Muscle layer of duodenum (tissue), 2 donors: ENCODE measurements at regions not wholly inside any gene's neighbourhood (a gene's known extent, or its start where the extent isn't known, plus 50 kb on each side); places are given as distances from the start of the nearest gene placed in this dataset.
"Not testable (repeated sequence)": the region's sequence is repeated elsewhere in the genome, so short reads cannot be mapped to it uniquely, and the experiment has no call there.

ENCODE experiments used
- H3K27ac ChIP-seq: one replicate; pipeline ENCODE4 v1.7.0; 2013; ENCODE audit warnings: mild to moderate bottlenecking, low read length
- H3K27me3 ChIP-seq: one replicate; pipeline ENCODE4 v1.7.0; 2013; ENCODE audit warnings: low read depth, mild to moderate bottlenecking, control low read depth, low read length
- H3K36me3 ChIP-seq, 2 donors: one replicate each; pipeline ENCODE4 v1.7.0; 2013; ENCODE audit warnings: low read length in 2 of 2, control low read depth in 1 of 2, mild to moderate bottlenecking in 1 of 2; ENCODE audit not compliant: insufficient read depth in 2 of 2, control insufficient read depth in 1 of 2
- H3K4me1 ChIP-seq, 2 donors: one replicate each; pipeline ENCODE4 v1.7.0; 2013; ENCODE audit warnings: low read length in 2 of 2, mild to moderate bottlenecking in 2 of 2, control low read depth in 1 of 2, moderate library complexity in 1 of 2; ENCODE audit not compliant: insufficient read depth in 2 of 2, control insufficient read depth in 1 of 2
- H3K4me3 ChIP-seq, 2 donors: one replicate each; pipeline ENCODE4 v1.7.0; 2013; ENCODE audit warnings: low read length in 2 of 2, low read depth in 1 of 2, mild to moderate bottlenecking in 1 of 2
- H3K9me3 ChIP-seq, 2 donors: one replicate each; pipeline ENCODE4 v1.7.0; 2013; ENCODE audit warnings: low read length in 2 of 2, control low read depth in 1 of 2, mild to moderate bottlenecking in 1 of 2; ENCODE audit not compliant: control insufficient read depth in 1 of 2
- donor health status: healthy.

- H3K36me3 ChIP-seq = not testable (repeated sequence)
These were observed 569.0 kb downstream of the GOLGA6L6 start for GRCh38 chr15:19972582-19972981.

GRCh38 chr15:19965574-19965973, 576.0 kb downstream of the GOLGA6L6 start:
- H3K9me3 ChIP-seq, H3K36me3 ChIP-seq: not testable (repeated sequence)

More at GRCh38 chr15:19972582-19972981, 569.0 kb downstream of the GOLGA6L6 start:
- not testable (repeated sequence) for H3K9me3 ChIP-seq, H3K27me3 ChIP-seq, H3K4me1 ChIP-seq, H3K4me3 ChIP-seq, H3K27ac ChIP-seq

GRCh38 chr15:19964480-19964879, 577.1 kb downstream of the GOLGA6L6 start:
- not testable (repeated sequence) for H3K4me1 ChIP-seq, H3K27me3 ChIP-seq, H3K36me3 ChIP-seq, H3K4me3 ChIP-seq, H3K27ac ChIP-seq, H3K9me3 ChIP-seq

More at GRCh38 chr15:19965574-19965973, 576.0 kb downstream of the GOLGA6L6 start:
- H3K4me3 ChIP-seq, H3K4me1 ChIP-seq, H3K27ac ChIP-seq, H3K27me3 ChIP-seq: not testable (repeated sequence)

GRCh38 chr15:19956124-19956796, 585.3 kb downstream of the GOLGA6L6 start:
- Histone ChIP-seq H3K36me3 (no peaks in the 10 kb centered on the region), H3K27me3 (no peaks in the 10 kb centered on the region), H3K9me3 (peaks cover 0 to 3% of the 10 kb centered on the region in 2 donors), H3K4me3 (no peak overlapping the region), H3K4me1 (no peaks in the 10 kb centered on the region), H3K27ac (no peak overlapping the region)

GRCh38 chr15:19944261-19944888, 597.2 kb downstream of the GOLGA6L6 start:
- H3K9me3 ChIP-seq = peaks cover 0 to 2% of the 10 kb centered on the region in 2 donors
- H3K4me1 ChIP-seq = no peaks in the 10 kb centered on the region
- no peak overlapping the region for H3K4me3 ChIP-seq
- no peaks in the 10 kb centered on the region for H3K36me3 ChIP-seq
- no peak overlapping the region for H3K27ac ChIP-seq
- H3K27me3 ChIP-seq = no peaks in the 10 kb centered on the region

GRCh38 chr15:19943515-19943914, 598.1 kb downstream of the GOLGA6L6 start:
- no peaks in the 10 kb centered on the region for H3K4me1 ChIP-seq
- no peaks in the 10 kb centered on the region for H3K36me3 ChIP-seq
- H3K4me3 ChIP-seq = no peak overlapping the region
- no peak overlapping the region for H3K27ac ChIP-seq
- H3K27me3 ChIP-seq = no peaks in the 10 kb centered on the region
- no peaks in the 10 kb centered on the region for H3K9me3 ChIP-seq

- H3K36me3 ChIP-seq, H3K9me3 ChIP-seq, H3K4me3 ChIP-seq, H3K27ac ChIP-seq, H3K27me3 ChIP-seq, H3K4me1 ChIP-seq: not testable (repeated sequence)
These were observed 638.3 kb downstream of the GOLGA6L6 start for GRCh38 chr15:19903281-19903680.

- not testable (repeated sequence) for H3K9me3 ChIP-seq, H3K27ac ChIP-seq, H3K4me3 ChIP-seq, H3K36me3 ChIP-seq, H3K4me1 ChIP-seq, H3K27me3 ChIP-seq
These were observed 639.2 kb downstream of the GOLGA6L6 start for GRCh38 chr15:19902388-19902787.

GRCh38 chr15:19901414-19901813, 640.2 kb downstream of the GOLGA6L6 start:
- not testable (repeated sequence) for H3K4me1 ChIP-seq, H3K9me3 ChIP-seq, H3K4me3 ChIP-seq, H3K36me3 ChIP-seq, H3K27ac ChIP-seq, H3K27me3 ChIP-seq

- H3K4me1 ChIP-seq = no peaks in the 10 kb centered on the region
- H3K27me3 ChIP-seq = no peaks in the 10 kb centered on the region
- H3K36me3 ChIP-seq = no peaks in the 10 kb centered on the region
- H3K9me3 ChIP-seq = peaks cover 0 to 4% of the 10 kb centered on the region in 2 donors
- no peak overlapping the region for H3K4me3 ChIP-seq
- H3K27ac ChIP-seq = no peak overlapping the region
These were observed 642.4 kb downstream of the GOLGA6L6 start for GRCh38 chr15:19899021-19899824.

- not testable (repeated sequence) for H3K9me3 ChIP-seq, H3K27me3 ChIP-seq, H3K36me3 ChIP-seq, H3K4me1 ChIP-seq, H3K27ac ChIP-seq, H3K4me3 ChIP-seq
These were observed 652.8 kb downstream of the GOLGA6L6 start for GRCh38 chr15:19888811-19889210.
